K562 (cell line): ENCODE measurements at regions not wholly inside any gene's neighbourhood (a gene's known extent, or its start where the extent isn't known, plus 50 kb on each side); places are given as distances from the start of the nearest gene placed in this dataset.

Experiments
- ATAC-seq: fragments of 200-7000 bp; cut with Tn5 transposase; 3 replicates; pipeline ENCODE4 v1.9.1; 2020; ENCODE audit warnings: moderate library complexity
- BruUV-seq: library from RNA; stranded (reverse); fragments of 400-500 nt; replicated peaks from 2 replicates; lab custom pipeline; 2021; lab: Mats Ljungman, UMichigan
- CTCF ChIA-PET: fragments of 300-600 bp; formaldehyde crosslinking; extraction: SDS; loops from one replicate; lab custom pipeline; 2021; ENCODE audit warnings: low intra/inter-chr PET ratio; lab: Yijun Ruan, JAX
- POLR2A ChIA-PET: fragments of 300-600, 350-650 bp; sonication (Branson Sonifier 250); formaldehyde crosslinking; extraction: SDS; loops from one replicate; lab custom pipeline; 2021; ENCODE audit warnings: antibody characterized with exemption, inconsistent platforms; lab: Yijun Ruan, JAX
- DNase-seq, 4 experiments: peaks; one replicate each; pipeline versions ENCODE4 v3.0.0 to v3.0.0-alpha.2; 2011 to 2018; ENCODE audit warnings: low spot score in 3 of 4, mixed read lengths in 3 of 4; ENCODE audit errors: extremely low read depth in 1 of 4
- FAIRE-seq: peaks from 2 replicates; lab custom pipeline; 2011; peaks lifted over from hg19 to GRCh38; lab: Jason Lieb, UNC
- H2AFZ ChIP-seq: 2 replicates; pipeline ENCODE4 v1.6.0; 2011; ENCODE audit warnings: low read depth, low read length, control low read depth, inconsistent platforms
- H3K27ac ChIP-seq: fragments of 200-600 bp; 3 replicates; pipeline ENCODE4 v1.8.0; 2011; ENCODE audit warnings: low read depth, mild to moderate bottlenecking, control low read depth, inconsistent platforms, low read length, moderate library complexity, mixed read lengths; ENCODE audit errors: extremely low read depth
- H3K27me3 ChIP-seq, 2 experiments: fragments of 300-600 bp in 1 of 2; 2 replicates in 1 of 2; 3 replicates in 1 of 2; pipeline versions ENCODE4 v1.6.0 to v1.8.0; 2011; ENCODE audit warnings: inconsistent platforms in 2 of 2, low read length in 2 of 2, mild to moderate bottlenecking in 1 of 2, mixed read lengths in 1 of 2, moderate library complexity in 1 of 2; ENCODE audit not compliant: control insufficient read depth in 2 of 2, insufficient read depth in 2 of 2
- H3K36me3 ChIP-seq: fragments of 300-600 bp; 3 replicates; pipeline ENCODE4 v1.8.0; 2011; ENCODE audit warnings: mild to moderate bottlenecking, low read length, inconsistent platforms; ENCODE audit not compliant: control insufficient read depth, insufficient read depth
- H3K4me1 ChIP-seq, 2 experiments: fragments of 200-600 bp in 1 of 2; replicated peaks in 1 of 2; 2 replicates in 1 of 2; 3 replicates in 1 of 2; pipeline versions ENCODE4 v1.5.1 to v1.8.0; 2011; ENCODE audit warnings: inconsistent platforms in 2 of 2, low read length in 2 of 2, mild to moderate bottlenecking in 1 of 2, mixed read lengths in 1 of 2, moderate library complexity in 1 of 2; ENCODE audit not compliant: control insufficient read depth in 2 of 2, insufficient read depth in 2 of 2
- H3K4me2 ChIP-seq: 2 replicates; pipeline ENCODE4 v1.6.1; 2011; ENCODE audit warnings: low read length, control low read depth, inconsistent platforms, mixed read lengths; ENCODE audit not compliant: insufficient read depth
- H3K4me3 ChIP-seq: fragments of 200-600 bp; sonication (generic), shearing (Covaris generic); 2 replicates; pipeline ENCODE4 v1.5.1; 2016; ENCODE audit warnings: control low read depth, inconsistent platforms
- H3K79me2 ChIP-seq: fragments of 200-600 bp; 3 replicates; pipeline ENCODE4 v1.8.0; 2011; ENCODE audit warnings: low read length, inconsistent platforms; ENCODE audit not compliant: control insufficient read depth, insufficient read depth
- H3K9ac ChIP-seq, 2 experiments: 2 replicates each; pipeline versions ENCODE4 v1.6.0 to v1.6.1; 2011; ENCODE audit warnings: low read depth in 2 of 2, low read length in 2 of 2, control low read depth in 1 of 2, inconsistent platforms in 1 of 2, mild to moderate bottlenecking in 1 of 2, mixed read lengths in 1 of 2; ENCODE audit not compliant: insufficient read depth in 1 of 2
- H3K9me1 ChIP-seq: one replicate; pipeline ENCODE4 v1.6.0; 2011; ENCODE audit warnings: inconsistent platforms, mild to moderate bottlenecking, low read length, moderate library complexity; ENCODE audit not compliant: control insufficient read depth, insufficient read depth
- H3K9me3 ChIP-seq: replicated peaks from 2 replicates; pipeline ENCODE4 v1.5.1; 2011; ENCODE audit warnings: low read depth, low read length, inconsistent platforms; ENCODE audit not compliant: control insufficient read depth, insufficient read depth
- H4K20me1 ChIP-seq: replicated peaks from 2 replicates; pipeline ENCODE4 v1.6.1; 2011; ENCODE audit warnings: low read length, inconsistent platforms, mixed read lengths; ENCODE audit not compliant: control insufficient read depth, insufficient read depth
- CXXC5 ChIP-seq: fragments of 250-450 bp; sonication (Bioruptor Pico); IDR thresholded peaks from 2 replicates; pipeline ENCODE4 v1.8.0; 2022; ENCODE audit warnings: inconsistent platforms, mild to moderate bottlenecking, moderate library complexity
- HSF4 ChIP-seq: fragments of 250-450 bp; sonication (Bioruptor Pico); IDR thresholded peaks from 2 replicates; pipeline ENCODE4 v2.1.2; 2022; ENCODE audit warnings: mild to moderate bottlenecking, moderate library complexity, borderline replicate concordance
- KHSRP ChIP-seq: fragments of 450-650 bp; IDR thresholded peaks from 2 replicates; pipeline ENCODE4 v1.6.1; 2017
- POLR2A ChIP-seq: fragments of 450-650 bp; conservative IDR thresholded peaks from 2 replicates; pipeline ENCODE4 v1.6.1; 2016
- SRF ChIP-seq, 2 experiments: fragments of 250-450, 450-650 bp in 1 of 2; sonication (Bioruptor Pico) in 1 of 2; sonication (generic) in 1 of 2; formaldehyde crosslinking; IDR thresholded peaks; 2 replicates each; pipeline versions ENCODE4 v1.5.0 to v1.5.1; 2020 to 2022; ENCODE audit warnings: mild to moderate bottlenecking in 1 of 2, missing genetic modification reagents in 1 of 2
- ZNF232 ChIP-seq: sonication (generic); formaldehyde crosslinking; IDR thresholded peaks from 2 replicates; pipeline ENCODE4 v1.8.0; 2022; ENCODE audit warnings: mild to moderate bottlenecking, missing genetic modification reagents
- ZNF766 ChIP-seq: fragments of 200-800 bp; sonication (Bioruptor generic); conservative IDR thresholded peaks from 2 replicates; pipeline ENCODE4 v1.6.1; 2016; ENCODE audit warnings: missing genetic modification characterization, missing compliant biosample characterization
- WGBS: fragments of 100-300 bp; shearing (Covaris generic); methylation state at CpG from one replicate; pipeline ENCODE4 v1.1.6; 2016; ENCODE audit warnings: low coverage, mixed read lengths; ENCODE audit not compliant: insufficient coverage; ENCODE audit errors: missing lambda C conversion rate; 5-methylcytosine and 5-hydroxymethylcytosine counted together
- in situ Hi-C: fragments of 300-500 bp; cut with MboI; formaldehyde crosslinking; loops from 4 replicates; pipeline ENCODE4 v1.15.0; 2018; ENCODE audit warnings: inconsistent platforms, mixed read lengths
- intact Hi-C: fragments of 100-400 bp; cut with micrococcal nuclease; formaldehyde crosslinking; loops from 2 replicates; pipeline ENCODE4 v1.14.2; 2022
- TF ChIP-seq, protein P1 (sequence below): sonication (generic); formaldehyde crosslinking; IDR thresholded peaks from 2 replicates; pipeline ENCODE4 v1.8.1; 2022; ENCODE audit warnings: missing genetic modification reagents

DNA sequence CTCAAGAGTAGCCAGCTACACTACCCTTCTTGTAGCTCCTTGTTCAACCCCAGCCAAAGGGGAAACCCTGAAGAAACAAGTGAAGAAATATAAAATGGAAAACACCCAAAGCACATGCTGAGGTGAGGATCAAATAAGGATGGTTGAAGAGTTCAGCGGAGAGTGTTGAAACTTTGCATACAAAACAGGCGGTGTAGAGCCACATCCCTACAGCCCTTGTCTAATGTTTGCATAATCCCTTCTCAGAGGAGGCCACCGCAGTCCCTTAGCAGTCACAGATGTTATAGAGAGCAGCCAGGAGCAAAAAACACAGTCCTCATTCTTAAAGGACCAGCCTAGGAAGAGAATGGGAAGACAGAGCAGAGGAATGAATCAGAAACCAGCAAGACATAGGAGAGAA, 350.7 kb upstream of the SASH1 start:
- Histone ChIP-seq H4K20me1 (no peaks in the 10 kb centered on the region), H3K27ac (no peak overlapping the region), H3K9ac (no peak overlapping the region), H3K9me3 (no peaks in the 10 kb centered on the region), H3K4me1 (no peaks in the 10 kb centered on the region), H3K36me3 (no peaks in the 10 kb centered on the region), H3K4me2 (no peak overlapping the region), H3K27me3 (peaks cover 0 to 4% of the 10 kb centered on the region in 2 experiments; a peak in 1 of 5 replicates), H3K9me1 (no peaks in the 10 kb centered on the region), H3K79me2 (no peaks in the 10 kb centered on the region), H2AFZ (no peak overlapping the region), H3K4me3 (no peak overlapping the region)
- FAIRE-seq (no peak), ATAC-seq (no peak), DNase-seq (no peak)
- TF ChIP-seq ZNF232 (CRISPR knock-in tag) (no peak), POLR2A (no peak), HSF4 (CRISPR knock-in tag) (no peak), ZNF766 (CRISPR knock-in tag) (no peak), KHSRP (no peak), SRF (CRISPR knock-in tag; IDR thresholded peaks at IDR 0.05) (no peak), CXXC5 (CRISPR knock-in tag) (no peak)
- TF ChIP-seq, protein P1, sequence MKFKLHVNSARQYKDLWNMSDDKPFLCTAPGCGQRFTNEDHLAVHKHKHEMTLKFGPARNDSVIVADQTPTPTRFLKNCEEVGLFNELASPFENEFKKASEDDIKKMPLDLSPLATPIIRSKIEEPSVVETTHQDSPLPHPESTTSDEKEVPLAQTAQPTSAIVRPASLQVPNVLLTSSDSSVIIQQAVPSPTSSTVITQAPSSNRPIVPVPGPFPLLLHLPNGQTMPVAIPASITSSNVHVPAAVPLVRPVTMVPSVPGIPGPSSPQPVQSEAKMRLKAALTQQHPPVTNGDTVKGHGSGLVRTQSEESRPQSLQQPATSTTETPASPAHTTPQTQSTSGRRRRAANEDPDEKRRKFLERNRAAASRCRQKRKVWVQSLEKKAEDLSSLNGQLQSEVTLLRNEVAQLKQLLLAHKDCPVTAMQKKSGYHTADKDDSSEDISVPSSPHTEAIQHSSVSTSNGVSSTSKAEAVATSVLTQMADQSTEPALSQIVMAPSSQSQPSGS (CRISPR knock-in tag): no peak
- POLR2A ChIA-PET: no interaction called here
- intact Hi-C loops (no loop called here), in situ Hi-C loops (no loop called here)
- 15% methylated on average over 3 of the region's 3 CpGs for WGBS
- CTCF ChIA-PET: no interaction called here
- BruUV-seq: no TSS peak
